H9 (cell line): ENCODE measurements at regions not wholly inside any gene's neighbourhood (a gene's known extent, or its start where the extent isn't known, plus 50 kb on each side); places are given as distances from the start of the nearest gene placed in this dataset.

Experiments used
- DNase-seq: peaks from one replicate; pipeline ENCODE4 v3.0.0-alpha.2; 2017
- H2AFZ ChIP-seq: one replicate; pipeline ENCODE4 v1.6.1; 2013; ENCODE audit warnings: mild to moderate bottlenecking, low read length, control low read depth, moderate library complexity
- H2AK5ac ChIP-seq: 2 replicates; pipeline ENCODE4 v1.6.1; 2013; ENCODE audit warnings: low read length, control low read depth, mixed read lengths; ENCODE audit not compliant: insufficient read length
- H2BK120ac ChIP-seq: one replicate; pipeline ENCODE4 v1.6.1; 2013; ENCODE audit warnings: low read depth, mild to moderate bottlenecking, low read length, control low read depth, inconsistent platforms; ENCODE audit not compliant: poor library complexity, severe bottlenecking
- H2BK12ac ChIP-seq: 2 replicates; pipeline ENCODE4 v1.6.1; 2013; ENCODE audit warnings: low read length, control low read depth, mixed read lengths, low read depth; ENCODE audit not compliant: insufficient read length
- H2BK15ac ChIP-seq: 2 replicates; pipeline ENCODE4 v1.6.1; 2013; ENCODE audit warnings: low read depth, low read length, control low read depth
- H2BK20ac ChIP-seq: one replicate; pipeline ENCODE4 v1.6.1; 2013; ENCODE audit warnings: low read depth, mild to moderate bottlenecking, low read length, control low read depth, inconsistent platforms; ENCODE audit not compliant: poor library complexity, severe bottlenecking
- H2BK5ac ChIP-seq: 2 replicates; pipeline ENCODE4 v1.6.1; 2013; ENCODE audit warnings: low read length, control low read depth, mixed read lengths; ENCODE audit not compliant: insufficient read length
- H3K14ac ChIP-seq: 2 replicates; pipeline ENCODE4 v1.6.1; 2013; ENCODE audit warnings: low read length, control low read depth; ENCODE audit not compliant: insufficient read depth
- H3K18ac ChIP-seq: 2 replicates; pipeline ENCODE4 v1.6.1; 2013; ENCODE audit warnings: low read depth, mild to moderate bottlenecking, mixed read lengths, low read length, control low read depth; ENCODE audit not compliant: insufficient read length
- H3K23ac ChIP-seq: 2 replicates; pipeline ENCODE4 v1.6.1; 2013; ENCODE audit warnings: low read length, control low read depth, mixed read lengths, low read depth; ENCODE audit not compliant: insufficient read length
- H3K23me2 ChIP-seq: 2 replicates; pipeline ENCODE4 v1.6.1; 2013; ENCODE audit warnings: low read depth, mild to moderate bottlenecking, mixed read lengths, low read length, control low read depth; ENCODE audit not compliant: insufficient read length, poor library complexity, severe bottlenecking
- H3K27ac ChIP-seq: 2 replicates; pipeline ENCODE4 v1.5.1; 2013; ENCODE audit warnings: low read length, control low read depth, mixed read lengths, low read depth; ENCODE audit not compliant: insufficient read length
- H3K27me3 ChIP-seq: 2 replicates; pipeline ENCODE4 v1.6.1; 2013; ENCODE audit warnings: low read length, control low read depth, inconsistent platforms; ENCODE audit not compliant: insufficient read depth
- H3K4ac ChIP-seq: 2 replicates; pipeline ENCODE4 v1.6.1; 2013; ENCODE audit warnings: low read depth, mild to moderate bottlenecking, control low read depth, inconsistent platforms, low read length, moderate library complexity
- H3K4me1 ChIP-seq: 2 replicates; pipeline ENCODE4 v1.6.1; 2013; ENCODE audit warnings: low read length, control low read depth, inconsistent platforms; ENCODE audit not compliant: insufficient read depth
- H3K4me2 ChIP-seq: 2 replicates; pipeline ENCODE4 v1.6.1; 2013; ENCODE audit warnings: low read length, control low read depth, mixed read lengths; ENCODE audit not compliant: insufficient read length, insufficient read depth
- H3K56ac ChIP-seq: 2 replicates; pipeline ENCODE4 v1.6.1; 2013; ENCODE audit warnings: low read depth, mild to moderate bottlenecking, mixed read lengths, low read length, control low read depth; ENCODE audit not compliant: insufficient read length
- H3K79me1 ChIP-seq: 2 replicates; pipeline ENCODE4 v1.6.1; 2013; ENCODE audit warnings: low read depth, mild to moderate bottlenecking, moderate library complexity, low read length, control low read depth, inconsistent platforms; ENCODE audit not compliant: insufficient read depth, poor library complexity, severe bottlenecking
- H3K79me2 ChIP-seq: 2 replicates; pipeline ENCODE4 v1.6.1; 2013; ENCODE audit warnings: low read length, control low read depth, inconsistent platforms; ENCODE audit not compliant: insufficient read depth
- H3K9ac ChIP-seq: 2 replicates; pipeline ENCODE4 v1.6.1; 2013; ENCODE audit warnings: low read length, control low read depth, mixed read lengths; ENCODE audit not compliant: insufficient read length; ENCODE audit errors: extremely low read depth
- H3K9me3 ChIP-seq: one replicate; pipeline ENCODE4 v1.6.1; 2013; ENCODE audit warnings: low read depth, low read length, inconsistent platforms; ENCODE audit not compliant: control insufficient read depth
- H3T11ph ChIP-seq: one replicate; pipeline ENCODE4 v1.6.1; 2013; ENCODE audit warnings: mild to moderate bottlenecking, low read length, control low read depth, inconsistent platforms
- H4K20me1 ChIP-seq: one replicate; pipeline ENCODE4 v1.6.1; 2013; ENCODE audit not compliant: control insufficient read depth, insufficient read length, insufficient read depth
- H4K5ac ChIP-seq: 2 replicates; pipeline ENCODE4 v1.6.1; 2013; ENCODE audit warnings: low read depth, mild to moderate bottlenecking, mixed read lengths, low read length, control low read depth; ENCODE audit not compliant: insufficient read length
- H4K8ac ChIP-seq: replicated peaks from 2 replicates; pipeline ENCODE4 v1.6.1; 2013; ENCODE audit warnings: low read length, control low read depth, mixed read lengths, low read depth; ENCODE audit not compliant: insufficient read length
- H4K91ac ChIP-seq: 2 replicates; pipeline ENCODE4 v1.6.1; 2013; ENCODE audit warnings: low read depth, mild to moderate bottlenecking, moderate library complexity, mixed read lengths, low read length, control low read depth; ENCODE audit not compliant: insufficient read length
- H3K27ac Mint-ChIP-seq, 3 experiments: 2 replicates in 2 of 3; 3 replicates in 1 of 3; pipeline ENCODE4 v1.8.0; 2020 to 2021; ENCODE audit warnings: mixed read lengths in 3 of 3, mild to moderate bottlenecking in 1 of 3, moderate library complexity in 1 of 3
- H3K27me3 Mint-ChIP-seq: 2 replicates; pipeline ENCODE4 v1.8.0; 2021; ENCODE audit warnings: low read depth, mild to moderate bottlenecking, moderate library complexity, mixed read lengths
- H3K36me3 Mint-ChIP-seq, 3 experiments: 2 replicates in 2 of 3; 3 replicates in 1 of 3; pipeline ENCODE4 v1.8.0; 2020 to 2021; ENCODE audit warnings: low read depth in 3 of 3, mixed read lengths in 3 of 3; ENCODE audit not compliant: insufficient read depth in 1 of 3
- H3K4me1 Mint-ChIP-seq, 2 experiments: 2 replicates each; pipeline ENCODE4 v1.8.0; 2020; ENCODE audit warnings: mixed read lengths in 2 of 2
- H3K4me3 Mint-ChIP-seq, 2 experiments: 2 replicates in 1 of 2; 3 replicates in 1 of 2; pipeline ENCODE4 v1.8.0; 2020 to 2021; ENCODE audit warnings: mild to moderate bottlenecking in 2 of 2, mixed read lengths in 2 of 2, moderate library complexity in 1 of 2
- H3K9me3 Mint-ChIP-seq, 2 experiments: 2 replicates in 1 of 2; 3 replicates in 1 of 2; pipeline ENCODE4 v1.8.0; 2020; ENCODE audit warnings: mild to moderate bottlenecking in 2 of 2, mixed read lengths in 2 of 2, moderate library complexity in 1 of 2
- CTCF ChIP-seq: fragments of 200-600 bp; sonication (generic); conservative IDR thresholded peaks from 3 replicates; pipeline ENCODE4 v1.8.0; 2021; ENCODE audit warnings: antibody characterized with exemption, mild to moderate bottlenecking
- WGBS: extraction: QIAGEN DNeasy Blood & Tissue Kit; methylation state at CpG from one replicate; pipeline ENCODE4 v1.1.7; 2013; ENCODE audit warnings: missing lambda C conversion rate, low lambda C conversion rate, mixed read lengths; ENCODE audit not compliant: insufficient read length; ENCODE audit errors: extremely low coverage; 5-methylcytosine and 5-hydroxymethylcytosine counted together

GRCh38 chr9:26789959-26790358 lies 102.6 kb downstream of the CAAP1 start:
- Histone ChIP-seq H3K18ac (no peak overlapping the region), H3K4me1 (peaks cover 5% of the 10 kb centered on the region), H3K23me2 (no peaks in the 10 kb centered on the region), H3K79me2 (no peaks in the 10 kb centered on the region), H3K4me2 (no peak overlapping the region), H2AFZ (no peak overlapping the region), H3K9me3 (no peaks in the 10 kb centered on the region), H3K79me1 (no peaks in the 10 kb centered on the region), H2BK12ac (no peak overlapping the region), H2BK120ac (no peak overlapping the region), H3K27ac (no peak overlapping the region), H4K8ac (no peak overlapping the region), H3K27me3 (no peaks in the 10 kb centered on the region; the same call in 1 of the 2 replicates), H3K4ac (no peak overlapping the region), H3K56ac (no peak overlapping the region), H3K23ac (no peak overlapping the region), H3K14ac (no peak overlapping the region), H3K9ac (no peak overlapping the region), H4K20me1 (no peaks in the 10 kb centered on the region), H4K91ac (no peak overlapping the region), H2AK5ac (no peak overlapping the region), H3T11ph (no peak overlapping the region), H2BK15ac (no peak overlapping the region), H2BK5ac (no peak overlapping the region), H4K5ac (no peak overlapping the region), H2BK20ac (no peak overlapping the region)
- DNase-seq: no peak
- Mint-ChIP-seq H3K4me3 (no peak overlapping the region), H3K9me3 (peaks cover 5 to 6% of the 10 kb centered on the region in 2 experiments; a peak in 4 of 5 replicates), H3K36me3 (peaks cover 0 to 3% (median 0%) of the 10 kb centered on the region in 3 experiments; a peak in 2 of 7 replicates), H3K27me3 (no peaks in the 10 kb centered on the region), H3K27ac (no peak overlapping the region), H3K4me1 (peaks cover 31 to 40% of the 10 kb centered on the region in 2 experiments)
- no peak for TF ChIP-seq CTCF
- WGBS: no CpG with 5 or more reads among the region's 3 CpGs
